ENCODE measurements at regions not wholly inside any gene's neighbourhood (a gene's known extent, or its start where the extent isn't known, plus 50 kb on each side); places are given as distances from the start of the nearest gene placed in this dataset.

DNA sequence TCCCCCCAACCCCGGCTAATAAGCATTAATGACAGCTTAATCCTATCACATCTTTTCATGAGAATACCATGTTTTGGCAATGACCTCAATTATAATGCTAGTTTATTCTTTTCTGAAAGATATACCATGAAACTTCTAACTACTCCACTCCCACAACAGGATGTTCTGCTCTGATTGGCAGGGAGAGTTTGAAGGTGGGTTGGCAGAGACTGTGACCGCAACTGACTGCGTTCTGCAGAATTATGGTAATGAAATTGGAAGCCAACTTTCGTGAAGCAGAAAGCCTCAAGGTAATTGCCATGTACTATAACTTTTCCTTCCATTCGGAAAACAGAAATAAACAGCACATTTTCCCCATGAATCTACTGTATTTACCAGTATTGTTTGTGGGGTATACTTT, 288.2 kb upstream of the SEMA3D start:
- FAIRE-seq (no peak), DNase-seq (ENCODE audit: insufficient read length, low spot score) (no peak)

DNA sequence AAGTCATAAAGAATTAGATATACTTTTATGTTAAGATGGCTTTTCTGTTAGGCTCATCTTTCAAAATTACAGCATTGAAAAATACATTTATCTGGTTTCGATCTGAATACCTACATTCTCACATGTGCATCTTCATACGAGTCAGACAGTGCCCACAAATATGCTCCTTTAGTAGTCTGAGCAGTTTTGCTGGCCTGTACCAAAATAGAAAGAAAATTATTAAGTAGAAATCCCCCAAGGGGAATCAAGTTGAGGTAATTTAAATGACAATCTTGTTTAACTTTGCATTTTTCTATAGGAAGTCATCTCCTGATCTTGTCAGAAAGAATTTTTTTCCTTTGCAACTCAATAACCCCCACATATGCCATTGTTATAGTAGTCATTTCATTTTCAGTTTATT, 287.4 kb upstream of the SEMA3D start:
- no peak for DNase-seq (ENCODE audit: insufficient read length, low spot score)
- FAIRE-seq, result no peak

DNA sequence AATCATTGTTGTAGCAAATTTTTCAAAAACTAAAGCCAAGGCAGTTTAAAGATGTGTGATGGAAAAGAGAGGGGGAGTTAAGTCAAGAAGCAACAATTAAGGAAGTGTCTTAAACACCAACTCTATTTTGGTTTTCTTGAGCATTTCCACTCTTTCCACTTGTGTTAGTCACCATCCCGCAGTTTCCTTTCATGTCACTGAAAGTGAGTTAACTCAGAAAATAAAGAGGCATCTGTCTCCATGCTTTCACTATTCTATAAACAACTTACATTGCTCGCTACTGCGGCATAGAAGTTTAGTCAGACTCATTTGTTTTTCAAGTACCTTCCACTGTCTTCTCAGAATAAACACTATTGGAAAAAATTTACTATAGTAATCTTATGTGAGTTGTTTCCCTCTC, 284.9 kb upstream of the SEMA3D start:
- DNase-seq (ENCODE audit: insufficient read length, low spot score), result no peak
- no peak for FAIRE-seq

DNA sequence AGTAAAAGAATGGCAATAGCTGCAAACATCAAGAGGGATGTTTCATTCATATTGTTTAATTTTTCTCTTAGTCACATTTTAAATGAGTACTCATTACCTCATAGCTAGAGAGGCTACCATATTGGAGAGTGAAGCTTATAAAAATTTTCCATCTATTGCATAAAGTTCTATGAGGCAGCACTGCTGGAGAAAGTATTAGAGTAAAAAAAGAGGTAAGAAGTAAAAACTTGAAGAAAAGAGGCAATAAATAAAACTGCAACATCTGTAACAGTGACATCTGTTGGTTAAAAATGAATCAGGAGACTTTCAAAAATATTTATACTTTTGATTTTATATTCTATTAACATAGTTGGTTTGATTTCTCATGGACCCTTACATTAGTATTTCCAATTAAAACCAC, 284.5 kb upstream of the SEMA3D start:
- DNase-seq (ENCODE audit: insufficient read length, low spot score) (no peak), FAIRE-seq (no peak)

GRCh38 chr7:85469446-85470010, 282.7 kb upstream of the SEMA3D start:
- FAIRE-seq (no peak), DNase-seq (ENCODE audit: insufficient read length, low spot score) (no peak)

GRCh38 chr7:85464042-85464651, 277.3 kb upstream of the SEMA3D start:
- DNase-seq (ENCODE audit: insufficient read length, low spot score) (no peak), FAIRE-seq (no peak)

- no peak for FAIRE-seq
- DNase-seq (ENCODE audit: insufficient read length, low spot score), result no peak
Measured at GRCh38 chr7:85462671-85463070, 275.8 kb upstream of the SEMA3D start.

DNA sequence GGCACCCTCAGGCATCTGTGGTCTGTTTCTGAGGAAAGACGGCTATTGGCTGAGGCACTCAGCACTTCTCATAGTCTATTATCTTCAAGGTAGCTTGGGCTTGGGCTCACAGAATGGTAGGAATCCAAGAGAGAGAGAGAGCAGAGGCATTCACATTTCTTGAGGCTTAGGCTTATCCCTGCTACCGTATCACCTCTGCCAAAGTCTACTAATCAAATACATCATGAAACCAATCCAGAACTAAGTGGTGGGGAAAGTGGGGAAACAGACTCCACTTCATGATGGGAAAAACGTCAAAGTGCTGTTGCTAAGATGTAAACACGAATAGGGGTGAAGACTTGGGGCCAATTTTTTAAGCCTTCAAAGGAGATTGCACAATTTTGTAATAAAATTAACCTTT, 271.1 kb upstream of the SEMA3D start:
- no peak for FAIRE-seq
- no peak for DNase-seq (ENCODE audit: insufficient read length, low spot score)

DNA sequence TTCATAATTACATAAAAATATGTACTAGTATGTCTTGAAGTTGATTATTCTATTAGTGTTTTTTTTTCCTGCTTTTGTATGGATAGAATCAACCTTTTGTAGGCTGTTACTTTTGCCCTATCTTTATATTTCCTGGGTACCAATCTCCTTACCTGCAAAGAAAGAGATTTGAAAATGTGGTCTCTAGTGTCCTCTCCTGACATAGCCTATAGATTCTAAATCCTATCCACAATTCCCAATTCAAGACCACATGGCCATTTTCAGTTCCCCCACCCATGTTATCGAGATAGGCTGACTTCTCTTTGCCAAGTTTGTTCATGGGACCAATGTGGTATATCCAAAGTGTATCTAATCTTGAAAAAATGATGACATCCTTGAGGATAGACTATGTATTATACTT, 269.4 kb upstream of the SEMA3D start:
- FAIRE-seq, result no peak
- DNase-seq (ENCODE audit: insufficient read length, low spot score), result no peak

DNA sequence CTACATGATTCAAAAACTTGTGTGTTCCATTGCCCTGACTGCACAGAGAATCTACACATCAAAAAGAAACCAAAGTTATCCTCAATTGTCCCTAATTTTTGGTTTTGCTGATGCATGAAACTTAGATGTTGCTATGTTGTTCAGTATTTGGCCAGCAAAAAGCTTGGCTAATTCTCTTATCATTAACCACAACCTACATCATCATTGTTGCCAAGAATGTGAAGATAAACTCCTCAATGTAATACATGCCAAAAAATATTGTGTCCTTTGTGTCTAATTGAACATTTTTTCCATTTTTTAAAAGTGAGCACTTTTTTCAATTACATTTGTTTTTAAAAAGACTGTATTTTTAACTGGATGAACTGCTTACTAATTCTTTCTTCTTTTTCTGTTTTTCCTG, 268.0 kb upstream of the SEMA3D start:
- no peak for FAIRE-seq
- DNase-seq (ENCODE audit: insufficient read length, low spot score), result no peak

- DNase-seq (ENCODE audit: insufficient read length, low spot score) (no peak), FAIRE-seq (no peak)
Measured at GRCh38 chr7:85452674-85453073, 265.8 kb upstream of the SEMA3D start.

- FAIRE-seq, result no peak
- DNase-seq (ENCODE audit: insufficient read length, low spot score), result no peak
Measured at GRCh38 chr7:85449478-85449877, 262.6 kb upstream of the SEMA3D start.

DNA sequence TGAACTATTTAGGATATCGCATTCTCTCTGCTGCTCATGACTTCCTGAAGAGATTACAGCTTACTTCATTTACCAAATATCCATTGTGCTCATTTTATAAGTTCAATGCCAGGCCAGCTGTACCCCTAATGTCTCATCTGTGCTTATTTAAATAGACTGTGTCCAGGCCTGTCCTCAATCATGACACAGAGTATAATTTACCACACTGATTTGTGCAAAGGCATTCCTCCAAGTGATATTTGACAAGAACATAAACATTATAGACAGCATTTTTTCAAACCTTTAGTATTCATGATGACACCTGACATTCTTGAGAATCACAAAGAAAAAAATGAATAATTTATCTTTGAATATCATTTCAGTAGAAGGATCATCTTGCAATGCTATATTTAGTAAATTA, 260.1 kb upstream of the SEMA3D start:
- FAIRE-seq (no peak), DNase-seq (ENCODE audit: insufficient read length, low spot score) (no peak)

DNA sequence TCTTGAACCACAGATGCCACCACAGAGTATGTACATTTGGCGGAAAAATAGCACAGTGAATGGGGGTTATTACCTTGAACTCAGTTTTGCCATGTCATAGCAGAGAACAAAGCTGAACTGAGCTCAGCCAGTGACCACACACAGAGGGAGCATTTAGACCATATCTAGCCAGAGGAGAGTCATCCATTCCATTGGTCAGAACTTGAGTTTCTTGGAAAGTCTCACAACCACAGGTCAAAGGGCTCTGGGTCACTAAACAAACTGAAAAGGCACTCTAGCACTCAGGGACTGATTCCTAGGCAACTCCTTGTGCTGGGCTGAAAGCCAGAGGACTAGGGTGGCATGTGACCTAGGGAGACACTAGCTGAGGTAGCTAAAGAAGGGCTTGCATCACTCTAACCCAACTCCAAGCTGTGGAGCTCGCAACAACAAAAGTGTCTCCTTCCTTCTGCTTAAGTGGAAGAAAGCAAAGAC, 239.7 kb upstream of the SEMA3D start:
- FAIRE-seq (no peak), DNase-seq (ENCODE audit: insufficient read length, low spot score) (no peak)

- no peak for DNase-seq (ENCODE audit: insufficient read length, low spot score)
- no peak for FAIRE-seq
Measured at GRCh38 chr7:85424298-85424697, 237.4 kb upstream of the SEMA3D start.

- DNase-seq (ENCODE audit: insufficient read length, low spot score) (no peak), FAIRE-seq (no peak)
Measured at GRCh38 chr7:85423209-85423895, 236.5 kb upstream of the SEMA3D start.

DNA sequence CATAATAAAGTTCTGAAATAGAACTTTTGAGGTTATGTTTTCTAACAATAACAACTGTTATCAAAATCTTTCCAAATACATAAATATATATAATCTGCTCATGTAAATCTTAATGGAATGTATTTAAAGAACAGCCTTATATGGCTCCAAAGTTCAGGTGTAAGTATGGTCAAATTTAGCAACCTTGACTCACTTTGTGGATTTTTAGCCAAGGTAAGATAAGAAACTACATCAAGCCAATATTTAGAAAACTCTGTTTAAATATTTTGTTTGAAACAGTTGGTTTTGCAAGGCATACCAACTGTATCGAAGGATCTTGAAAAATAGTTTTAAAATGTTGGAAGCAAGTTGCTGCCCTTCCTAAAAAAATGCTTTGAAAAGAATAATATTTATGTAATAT, 228.9 kb upstream of the SEMA3D start:
- DNase-seq (ENCODE audit: insufficient read length, low spot score), result no peak
- no peak for FAIRE-seq

GRCh38 chr7:85413718-85414117, 226.9 kb upstream of the SEMA3D start:
- no peak for FAIRE-seq
- DNase-seq (ENCODE audit: insufficient read length, low spot score), result no peak

DNA sequence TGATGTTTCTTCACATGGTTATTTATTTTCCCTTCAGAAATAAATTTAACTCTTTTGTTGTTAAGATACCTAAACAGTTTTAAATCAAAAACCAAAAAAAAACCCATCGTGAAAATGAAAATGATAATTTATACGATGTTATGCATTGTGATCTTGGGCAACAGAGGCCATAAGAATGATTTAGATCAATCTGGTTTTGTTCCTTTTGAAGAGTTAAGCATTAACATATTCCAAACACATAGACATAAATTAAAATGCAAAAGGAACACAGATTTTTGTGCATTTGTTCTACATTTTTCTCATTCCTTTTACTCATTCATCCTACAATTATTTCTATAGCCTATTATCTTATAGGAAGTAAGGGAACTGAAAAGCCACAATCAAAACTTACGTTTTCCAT, 226.1 kb upstream of the SEMA3D start:
- DNase-seq (ENCODE audit: insufficient read length, low spot score) (no peak), FAIRE-seq (no peak)

DNA sequence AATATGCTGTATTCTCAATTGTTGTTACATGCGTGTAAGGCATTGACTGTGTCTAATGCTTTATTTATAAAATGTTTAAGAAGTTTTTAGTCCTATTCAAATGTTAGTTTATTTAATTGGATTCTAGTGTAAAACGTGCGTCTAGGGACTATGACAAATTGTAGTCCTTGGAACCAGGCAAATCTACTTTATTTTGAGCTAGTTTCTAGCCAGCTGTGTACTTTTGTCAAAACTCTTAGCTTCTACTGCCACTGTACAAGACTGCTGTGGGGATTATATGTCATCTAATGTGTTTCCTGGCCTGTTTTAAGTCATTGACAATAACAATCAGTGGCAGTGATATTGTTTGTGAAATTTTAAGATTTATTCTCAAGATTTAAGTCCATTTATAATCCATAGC, 220.5 kb upstream of the SEMA3D start:
- DNase-seq (ENCODE audit: insufficient read length, low spot score) (no peak), FAIRE-seq (no peak)

DNA sequence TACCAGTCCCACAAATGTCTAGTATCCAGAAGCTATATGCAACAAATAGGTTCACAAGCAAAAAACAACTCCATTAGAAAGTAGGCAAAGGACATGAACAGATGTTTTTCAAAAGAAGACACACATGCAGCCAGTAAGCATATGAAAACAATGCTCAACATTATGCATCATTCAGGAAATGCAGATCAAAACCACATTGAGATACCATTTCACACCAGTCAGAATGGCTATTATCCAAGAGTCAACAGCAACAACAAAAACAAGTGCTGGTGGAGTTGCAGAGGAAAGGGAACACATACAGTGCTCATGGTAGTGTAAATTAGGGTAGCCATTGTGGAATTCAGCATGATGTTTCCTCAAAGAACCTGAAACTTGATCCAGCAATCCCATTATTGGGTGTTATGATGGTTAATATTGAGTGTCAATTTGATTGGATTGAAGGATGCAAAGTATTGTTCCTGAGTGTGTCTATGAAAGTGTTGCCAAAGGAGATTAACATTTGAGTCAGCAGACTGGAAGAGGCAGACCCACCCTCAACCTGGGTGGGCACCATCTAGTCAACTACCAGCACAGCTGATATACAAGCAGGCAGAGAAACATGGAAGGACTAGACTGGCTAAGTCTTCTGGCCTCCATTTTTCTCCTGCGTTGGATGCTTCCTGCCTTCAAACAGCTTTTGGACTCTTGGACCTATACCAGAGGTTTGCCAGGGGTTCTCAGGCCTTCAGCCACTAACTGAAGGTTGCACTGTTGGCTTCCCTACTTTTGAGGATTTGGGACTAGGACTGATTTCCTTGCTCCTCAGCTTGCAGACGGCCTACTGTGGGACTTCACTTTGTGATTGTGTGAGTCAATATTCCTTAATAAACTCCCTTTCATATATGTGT, 218.4 kb upstream of the SEMA3D start:
- DNase-seq (ENCODE audit: insufficient read length, low spot score), result no peak
- FAIRE-seq, result no peak
